HCT116 (cell line): ENCODE measurements at regions not wholly inside any gene's neighbourhood (a gene's known extent, or its start where the extent isn't known, plus 50 kb on each side); places are given as distances from the start of the nearest gene placed in this dataset.

ENCODE experiments used
- ATAC-seq: fragments of 200-7000 bp; cut with Tn5 transposase; 2 replicates; pipeline ENCODE4 v1.9.1; 2020; ENCODE audit warnings: mild to moderate bottlenecking, moderate library complexity
- BruUV-seq: library from RNA; stranded (reverse); fragments of 400-500 nt; replicated peaks from 2 replicates; lab custom pipeline; 2021; lab: Mats Ljungman, UMichigan
- CTCF ChIA-PET: fragments of 300-600 bp; sonication (Branson Sonifier 250); formaldehyde crosslinking; loops from one replicate; lab custom pipeline; 2021; ENCODE audit warnings: antibody characterized with exemption; lab: Charles Lee
- POLR2A ChIA-PET: fragments of 300-600, 350-600 bp; sonication (Branson Sonifier 250); formaldehyde crosslinking; loops from one replicate; lab custom pipeline; 2021; ENCODE audit warnings: antibody characterized with exemption; lab: Charles Lee
- RAD21 ChIA-PET, 2 experiments: fragments of 300-600 bp; sonication (Branson Sonifier 250); formaldehyde crosslinking; loops; one replicate each; lab custom pipeline; 2023; ENCODE audit warnings: low total read pairs in 2 of 2; ENCODE audit not compliant: uncharacterized antibody in 2 of 2, unreplicated experiment in 2 of 2, low non-redundant PET in 1 of 2; lab: Charles Lee
- DNase-seq: peaks from one replicate; pipeline ENCODE4 v3.0.0-alpha.2; 2010; ENCODE audit warnings: low read depth, low spot score
- H2AFZ ChIP-seq: fragments of 200-600 bp; shearing (Covaris generic), sonication (generic); 2 replicates; pipeline ENCODE4 v1.6.1; 2017; ENCODE audit warnings: low read depth, mixed run types, mixed read lengths, antibody characterized with exemption, low read length; ENCODE audit not compliant: poor library complexity, severe bottlenecking
- H3K27ac ChIP-seq: 2 replicates; pipeline ENCODE4 v1.5.1; 2012; ENCODE audit warnings: low read depth, low read length
- H3K27me3 ChIP-seq: fragments of 200-600 bp; sonication (generic); 2 replicates; pipeline ENCODE4 v1.6.1; 2016; ENCODE audit warnings: mixed run types, low read length, mixed read lengths; ENCODE audit not compliant: insufficient read depth
- H3K36me3 ChIP-seq, 2 experiments: fragments of 200-500 bp in 1 of 2; fragments of 200-600 bp in 1 of 2; sonication (Bioruptor generic) in 1 of 2; sonication (generic) in 1 of 2; 2 replicates each; pipeline versions ENCODE4 v1.5.1 to v1.6.1; 2014 to 2016; ENCODE audit warnings: low read length in 2 of 2, inconsistent platforms in 1 of 2, mixed read lengths in 1 of 2, mixed run types in 1 of 2; ENCODE audit not compliant: insufficient read depth in 2 of 2, control insufficient read depth in 1 of 2
- H3K4me1 ChIP-seq, 2 experiments: fragments of 200-600 bp in 1 of 2; sonication (generic) in 1 of 2; 2 replicates each; pipeline versions ENCODE4 v1.5.1 to v1.6.1; 2012 to 2017; ENCODE audit warnings: low read length in 2 of 2, inconsistent platforms in 1 of 2, mild to moderate bottlenecking in 1 of 2, mixed read lengths in 1 of 2, mixed run types in 1 of 2, moderate library complexity in 1 of 2; ENCODE audit not compliant: insufficient read depth in 2 of 2, control insufficient read depth in 1 of 2
- H3K4me2 ChIP-seq: fragments of 200-600 bp; sonication (generic); 2 replicates; pipeline ENCODE4 v1.6.1; 2017; ENCODE audit warnings: mixed run types, low read length, mixed read lengths
- H3K4me3 ChIP-seq, 2 experiments: fragments of 200-600 bp in 1 of 2; sonication (generic) in 1 of 2; replicated peaks in 1 of 2; 2 replicates each; pipeline ENCODE4 v1.5.1; 2011 to 2016; ENCODE audit warnings: low read length in 2 of 2, control low read depth in 1 of 2, low read depth in 1 of 2, mild to moderate bottlenecking in 1 of 2, mixed read lengths in 1 of 2, mixed run types in 1 of 2
- H3K79me2 ChIP-seq: fragments of 200-600 bp; sonication (generic); 2 replicates; pipeline ENCODE4 v1.6.1; 2017; ENCODE audit warnings: mild to moderate bottlenecking, mixed run types, low read length, moderate library complexity, mixed read lengths; ENCODE audit not compliant: insufficient read depth
- H3K9ac ChIP-seq: fragments of 200-600 bp; sonication (generic); 2 replicates; pipeline ENCODE4 v1.6.1; 2016; ENCODE audit warnings: low read length, mixed read lengths
- H3K9me2 ChIP-seq: fragments of 200-600 bp; sonication (generic), shearing (Covaris generic); 2 replicates; pipeline ENCODE4 v1.6.1; 2017; ENCODE audit warnings: mixed run types, mild to moderate bottlenecking, moderate library complexity; ENCODE audit not compliant: insufficient read depth
- H3K9me3 ChIP-seq, 2 experiments: fragments of 200-500 bp in 1 of 2; fragments of 200-600 bp in 1 of 2; sonication (Bioruptor generic) in 1 of 2; sonication (generic) in 1 of 2; 2 replicates each; pipeline ENCODE4 v1.6.1; 2014 to 2017; ENCODE audit warnings: low read length in 2 of 2, mixed read lengths in 2 of 2, inconsistent platforms in 1 of 2, low read depth in 1 of 2, mild to moderate bottlenecking in 1 of 2, mixed run types in 1 of 2, moderate library complexity in 1 of 2; ENCODE audit not compliant: control insufficient read depth in 1 of 2, insufficient read depth in 1 of 2
- H4K20me1 ChIP-seq: fragments of 200-600 bp; sonication (generic), shearing (Covaris generic); 2 replicates; pipeline ENCODE4 v1.6.1; 2017; ENCODE audit warnings: mixed run types, mild to moderate bottlenecking, moderate library complexity; ENCODE audit not compliant: insufficient read depth
- CBX3 ChIP-seq: IDR thresholded peaks from 2 replicates; pipeline ENCODE4 v1.6.1; 2012; ENCODE audit warnings: low read depth
- CEBPB ChIP-seq: IDR thresholded peaks from 2 replicates; pipeline ENCODE4 v1.6.1; 2012; ENCODE audit warnings: low read depth
- EGR1 ChIP-seq: IDR thresholded peaks from 2 replicates; pipeline ENCODE4 v1.6.1; 2012; ENCODE audit warnings: low read depth
- EZH2phosphoT487 ChIP-seq: fragments of 200-600 bp; IDR thresholded peaks from 2 replicates; pipeline ENCODE4 v1.6.1; 2018; ENCODE audit warnings: antibody characterized with exemption, borderline replicate concordance
- FOSL1 ChIP-seq: IDR thresholded peaks from 2 replicates; pipeline ENCODE4 v1.6.1; 2012; ENCODE audit warnings: low read depth
- SIN3A ChIP-seq: IDR thresholded peaks from 2 replicates; pipeline ENCODE4 v1.6.1; 2012; ENCODE audit warnings: low read depth
- TCF7L2 ChIP-seq: IDR thresholded peaks from 2 replicates; pipeline ENCODE4 v1.7.0; 2011; ENCODE audit warnings: borderline replicate concordance, inconsistent platforms; ENCODE audit not compliant: insufficient read depth, insufficient read length; ENCODE audit errors: extremely low read depth
- YY1 ChIP-seq: IDR thresholded peaks from 2 replicates; pipeline ENCODE4 v1.6.1; 2011; ENCODE audit warnings: low read length, low read depth, moderate library complexity, mild to moderate bottlenecking; ENCODE audit not compliant: insufficient replicate concordance; ENCODE audit errors: extremely low read depth
- ZFX ChIP-seq: fragments of 450-650 bp; IDR thresholded peaks from 2 replicates; pipeline ENCODE4 v1.6.1; 2017
- intact Hi-C: fragments of 100-400 bp; cut with micrococcal nuclease; formaldehyde crosslinking; loops from 2 replicates; pipeline ENCODE4 v1.10.0; 2022
- TF ChIP-seq, protein P1 (sequence below), 3 experiments: fragments of 200-600 bp in 1 of 3; sonication (generic) in 1 of 3; IDR thresholded peaks in 2 of 3; conservative IDR thresholded peaks in 1 of 3; 2 replicates each; pipeline ENCODE4 v1.5.1; 2012 to 2017; ENCODE audit warnings: low read depth in 2 of 3, low read length in 2 of 3, antibody characterized with exemption in 1 of 3, borderline replicate concordance in 1 of 3, control low read depth in 1 of 3, mild to moderate bottlenecking in 1 of 3, mixed read lengths in 1 of 3, mixed run types in 1 of 3, moderate library complexity in 1 of 3; ENCODE audit not compliant: insufficient read depth in 1 of 3
- TF ChIP-seq, protein P2 (sequence below): IDR thresholded peaks from 2 replicates; pipeline ENCODE4 v1.6.1; 2011; ENCODE audit warnings: mild to moderate bottlenecking, low read length, moderate library complexity; ENCODE audit not compliant: insufficient replicate concordance; ENCODE audit errors: extremely low read depth

DNA sequence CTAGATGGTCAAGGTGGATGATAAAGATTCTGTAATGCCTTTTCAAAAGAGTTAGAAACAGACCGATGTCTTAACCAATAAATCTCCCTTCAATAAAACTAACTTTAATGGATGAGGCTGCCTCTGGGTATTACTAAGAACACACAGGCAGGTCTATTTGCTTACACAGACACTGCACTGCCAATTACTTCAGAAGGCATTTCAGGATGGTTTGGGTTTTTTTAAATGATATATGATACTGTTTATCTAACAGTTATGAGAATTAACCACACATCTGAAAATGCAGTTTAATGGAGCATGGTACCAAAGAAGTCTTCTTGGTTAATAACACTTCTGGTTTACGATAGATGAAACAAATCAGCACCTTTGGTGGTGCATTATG, 367.9 kb upstream of the GRAMD2B start:
- DNase-seq, result no peak
- BruUV-seq, result no TSS peak
- Histone ChIP-seq H3K36me3 (no peaks in the 10 kb centered on the region), H3K9ac (no peak overlapping the region), H3K27me3 (no peaks in the 10 kb centered on the region), H3K4me2 (no peak overlapping the region)
- RAD21 ChIA-PET, result no interaction called here
- ATAC-seq, result no peak
- CTCF ChIA-PET, result no interaction called here
- TF ChIP-seq EGR1, result no peak
- no peak for TF ChIP-seq CEBPB
- TF ChIP-seq SIN3A, result no peak
- TF ChIP-seq, protein P1, sequence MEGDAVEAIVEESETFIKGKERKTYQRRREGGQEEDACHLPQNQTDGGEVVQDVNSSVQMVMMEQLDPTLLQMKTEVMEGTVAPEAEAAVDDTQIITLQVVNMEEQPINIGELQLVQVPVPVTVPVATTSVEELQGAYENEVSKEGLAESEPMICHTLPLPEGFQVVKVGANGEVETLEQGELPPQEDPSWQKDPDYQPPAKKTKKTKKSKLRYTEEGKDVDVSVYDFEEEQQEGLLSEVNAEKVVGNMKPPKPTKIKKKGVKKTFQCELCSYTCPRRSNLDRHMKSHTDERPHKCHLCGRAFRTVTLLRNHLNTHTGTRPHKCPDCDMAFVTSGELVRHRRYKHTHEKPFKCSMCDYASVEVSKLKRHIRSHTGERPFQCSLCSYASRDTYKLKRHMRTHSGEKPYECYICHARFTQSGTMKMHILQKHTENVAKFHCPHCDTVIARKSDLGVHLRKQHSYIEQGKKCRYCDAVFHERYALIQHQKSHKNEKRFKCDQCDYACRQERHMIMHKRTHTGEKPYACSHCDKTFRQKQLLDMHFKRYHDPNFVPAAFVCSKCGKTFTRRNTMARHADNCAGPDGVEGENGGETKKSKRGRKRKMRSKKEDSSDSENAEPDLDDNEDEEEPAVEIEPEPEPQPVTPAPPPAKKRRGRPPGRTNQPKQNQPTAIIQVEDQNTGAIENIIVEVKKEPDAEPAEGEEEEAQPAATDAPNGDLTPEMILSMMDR (IDR thresholded peaks at IDR 0.05 in 2 of 3, conservative IDR thresholded peaks at IDR 0.05 in 1 of 3; ENCODE audit: borderline replicate concordance in 1 of 3, insufficient read depth in 1 of 3, low read depth in 2 of 3, low read length in 2 of 3), result no peak
- no peak for TF ChIP-seq FOSL1
- no peak for TF ChIP-seq CBX3
- no peak for TF ChIP-seq TCF7L2
- TF ChIP-seq, all 23 proteins: peak for 0
- Histone ChIP-seq H3K4me3 (no peak overlapping the region), H3K79me2 (no peaks in the 10 kb centered on the region), H2AFZ (no peak overlapping the region), H3K27ac (no peak overlapping the region), H3K9me3 (no peaks in the 10 kb centered on the region), H3K9me2 (no peaks in the 10 kb centered on the region), H4K20me1 (no peaks in the 10 kb centered on the region), H3K4me1 (no peaks in the 10 kb centered on the region)
- POLR2A ChIA-PET, result no interaction called here
- intact Hi-C loops, result no loop called here

GRCh38 chr5:126056352-126056751, 366.9 kb upstream of the GRAMD2B start:
- H3K4me3 ChIP-seq, result no peak overlapping the region
- BruUV-seq, result no TSS peak
- ChIA-PET RAD21 (no interaction called here), CTCF (no interaction called here), POLR2A (no interaction called here)
- H3K9ac ChIP-seq, result no peak overlapping the region
- intact Hi-C loops, result no loop called here
- no peaks in the 10 kb centered on the region for H3K79me2 ChIP-seq
- no peaks in the 10 kb centered on the region for H3K27me3 ChIP-seq
- no peak overlapping the region for H3K27ac ChIP-seq
- no peaks in the 10 kb centered on the region for H4K20me1 ChIP-seq
- ATAC-seq (no peak), DNase-seq (no peak)
- no peaks in the 10 kb centered on the region for H3K36me3 ChIP-seq
- H3K4me2 ChIP-seq, result no peak overlapping the region
- H2AFZ ChIP-seq, result no peak overlapping the region
- H3K9me2 ChIP-seq, result no peaks in the 10 kb centered on the region
- no peaks in the 10 kb centered on the region for H3K4me1 ChIP-seq
- H3K9me3 ChIP-seq, result no peaks in the 10 kb centered on the region
- TF ChIP-seq, protein P2, sequence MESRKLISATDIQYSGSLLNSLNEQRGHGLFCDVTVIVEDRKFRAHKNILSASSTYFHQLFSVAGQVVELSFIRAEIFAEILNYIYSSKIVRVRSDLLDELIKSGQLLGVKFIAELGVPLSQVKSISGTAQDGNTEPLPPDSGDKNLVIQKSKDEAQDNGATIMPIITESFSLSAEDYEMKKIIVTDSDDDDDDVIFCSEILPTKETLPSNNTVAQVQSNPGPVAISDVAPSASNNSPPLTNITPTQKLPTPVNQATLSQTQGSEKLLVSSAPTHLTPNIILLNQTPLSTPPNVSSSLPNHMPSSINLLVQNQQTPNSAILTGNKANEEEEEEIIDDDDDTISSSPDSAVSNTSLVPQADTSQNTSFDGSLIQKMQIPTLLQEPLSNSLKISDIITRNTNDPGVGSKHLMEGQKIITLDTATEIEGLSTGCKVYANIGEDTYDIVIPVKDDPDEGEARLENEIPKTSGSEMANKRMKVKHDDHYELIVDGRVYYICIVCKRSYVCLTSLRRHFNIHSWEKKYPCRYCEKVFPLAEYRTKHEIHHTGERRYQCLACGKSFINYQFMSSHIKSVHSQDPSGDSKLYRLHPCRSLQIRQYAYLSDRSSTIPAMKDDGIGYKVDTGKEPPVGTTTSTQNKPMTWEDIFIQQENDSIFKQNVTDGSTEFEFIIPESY, result no peak
- TF ChIP-seq ZFX, result no peak
- TF ChIP-seq TCF7L2, result no peak
- no peak for TF ChIP-seq EZH2phosphoT487
- TF ChIP-seq YY1, result no peak
